OCI-LY3 (cell line): ENCODE measurements at regions not wholly inside any gene's neighbourhood (a gene's known extent, or its start where the extent isn't known, plus 50 kb on each side); places are given as distances from the start of the nearest gene placed in this dataset.
A peak's percentile ranks its signal among the peaks of the same experiment; 100 is the strongest.

Experiments
- H2AFZ ChIP-seq: fragments of 200-600, 300-600 bp; shearing (Covaris generic); 2 replicates; pipeline ENCODE4 v1.6.0; 2014; ENCODE audit warnings: antibody characterized with exemption, low read depth, low read length
- H3K27ac ChIP-seq: fragments of 200-600, 300-600 bp; sonication (generic); 2 replicates; pipeline ENCODE4 v1.5.1; 2014; ENCODE audit warnings: mild to moderate bottlenecking, low read length, moderate library complexity, mixed read lengths
- H3K27me3 ChIP-seq: fragments of 200-600, 300-600 bp; sonication (generic); 2 replicates; pipeline ENCODE4 v1.6.1; 2014; ENCODE audit warnings: low read depth, low read length, mixed read lengths
- H3K36me3 ChIP-seq: fragments of 200-600, 300-600 bp; sonication (generic); replicated peaks from 2 replicates; pipeline ENCODE3; 2014; ENCODE audit warnings: low read depth, low read length, mixed read lengths
- H3K4me1 ChIP-seq: fragments of 300-600, 200-600 bp; sonication (generic); 2 replicates; pipeline ENCODE4 v1.6.1; 2014; ENCODE audit warnings: low read length, mixed read lengths
- H3K4me2 ChIP-seq: fragments of 200-600, 300-600 bp; sonication (generic); 2 replicates; pipeline ENCODE4 v1.6.1; 2014; ENCODE audit warnings: low read length, mixed read lengths
- H3K4me3 ChIP-seq: fragments of 300-600, 200-600 bp; sonication (generic); 2 replicates; pipeline ENCODE4 v1.5.1; 2014; ENCODE audit warnings: antibody characterized with exemption, mild to moderate bottlenecking, low read length, moderate library complexity
- H3K79me2 ChIP-seq: fragments of 300-600, 200-600 bp; shearing (Covaris generic); 2 replicates; pipeline ENCODE4 v1.6.1; 2014; ENCODE audit warnings: mild to moderate bottlenecking, low read length, mixed read lengths
- H3K9ac ChIP-seq: fragments of 300-600, 200-600 bp; shearing (Covaris generic); 2 replicates; pipeline ENCODE4 v1.6.0; 2014; ENCODE audit warnings: mild to moderate bottlenecking, low read length, moderate library complexity
- H3K9me3 ChIP-seq: fragments of 200-600, 300-600 bp; shearing (Covaris generic); 2 replicates; pipeline ENCODE4 v1.6.1; 2014; ENCODE audit warnings: low read length, mixed read lengths; ENCODE audit not compliant: insufficient read depth
- H4K20me1 ChIP-seq: fragments of 200-600, 300-600 bp; sonication (generic); 2 replicates; pipeline ENCODE4 v1.6.1; 2016; ENCODE audit warnings: low read length, mixed read lengths; ENCODE audit not compliant: insufficient read depth
- CTCF ChIP-seq: fragments of 200-600, 300-600 bp; sonication (generic); IDR thresholded peaks from 2 replicates; pipeline ENCODE4 v1.5.1; 2014; ENCODE audit warnings: antibody characterized with exemption, low read length, low read depth
- EZH2phosphoT487 ChIP-seq: fragments of 200-600 bp; shearing (Covaris generic); IDR thresholded peaks from 2 replicates; pipeline ENCODE4 v1.6.1; 2018; ENCODE audit warnings: antibody characterized with exemption, mixed run types, low read depth

GRCh38 chr1:116279715-116280114, 93.3 kb upstream of the ATP1A1 start:
- Histone ChIP-seq H3K27ac (no peak overlapping the region), H3K79me2 (no peaks in the 10 kb centered on the region)

GRCh38 chr1:116284819-116285390, 88.1 kb upstream of the ATP1A1 start:
- no peak overlapping the region for H3K27ac ChIP-seq
- no peak overlapping the region for H3K4me3 ChIP-seq
- H3K4me1 ChIP-seq: peaks cover 16% of the 10 kb centered on the region
- no peaks in the 10 kb centered on the region for H4K20me1 ChIP-seq
- no peak overlapping the region for H2AFZ ChIP-seq
- H3K4me2 ChIP-seq: no peak overlapping the region
- H3K9ac ChIP-seq: no peak overlapping the region
- H3K9me3 ChIP-seq: no peaks in the 10 kb centered on the region
- 0 out of 2 replicates have a peak, but pooled peaks cover 2% of the 10 kb centered on the region for H3K27me3 ChIP-seq
- TF ChIP-seq EZH2phosphoT487 (no peak), CTCF (no peak)
- H3K36me3 ChIP-seq: no peaks in the 10 kb centered on the region
- no peaks in the 10 kb centered on the region for H3K79me2 ChIP-seq

More at GRCh38 chr1:116279715-116280114, 93.3 kb upstream of the ATP1A1 start:
- H3K9ac ChIP-seq: no peak overlapping the region
- H3K27me3 ChIP-seq: no peaks in the 10 kb centered on the region
- H3K4me3 ChIP-seq: no peak overlapping the region
- no peaks in the 10 kb centered on the region for H4K20me1 ChIP-seq
- TF ChIP-seq EZH2phosphoT487 (no peak), CTCF (no peak)
- no peaks in the 10 kb centered on the region for H3K36me3 ChIP-seq
- no peaks in the 10 kb centered on the region for H3K4me1 ChIP-seq
- no peak overlapping the region for H3K4me2 ChIP-seq
- no peak overlapping the region for H2AFZ ChIP-seq
- no peaks in the 10 kb centered on the region for H3K9me3 ChIP-seq

- Histone ChIP-seq H4K20me1 (no peaks in the 10 kb centered on the region), H3K4me2 (no peak overlapping the region), H3K27ac (no peak overlapping the region), H3K79me2 (no peaks in the 10 kb centered on the region), H3K36me3 (no peaks in the 10 kb centered on the region), H3K4me3 (no peak overlapping the region), H2AFZ (no peak overlapping the region), H3K27me3 (0 out of 2 replicates have a peak, but pooled peaks cover 8% of the 10 kb centered on the region), H3K4me1 (peaks cover 16% of the 10 kb centered on the region), H3K9ac (no peak overlapping the region), H3K9me3 (no peaks in the 10 kb centered on the region)
- TF ChIP-seq EZH2phosphoT487 (no peak), CTCF (no peak)
Measured at GRCh38 chr1:116286541-116286971, 86.5 kb upstream of the ATP1A1 start.

GRCh38 chr1:116287341-116288200, 85.5 kb upstream of the ATP1A1 start:
- no peak overlapping the region for H3K27ac ChIP-seq
- no peak overlapping the region for H3K4me3 ChIP-seq
- peak overlapping the region; percentile 67 for H3K4me2 ChIP-seq
- no peak overlapping the region for H2AFZ ChIP-seq
- no peaks in the 10 kb centered on the region for H4K20me1 ChIP-seq
- H3K9ac ChIP-seq: no peak overlapping the region
- 0 out of 2 replicates have a peak, but pooled peaks cover 8% of the 10 kb centered on the region for H3K27me3 ChIP-seq
- H3K36me3 ChIP-seq: no peaks in the 10 kb centered on the region
- peaks cover 16% of the 10 kb centered on the region for H3K4me1 ChIP-seq
- no peaks in the 10 kb centered on the region for H3K9me3 ChIP-seq
- no peaks in the 10 kb centered on the region for H3K79me2 ChIP-seq
- TF ChIP-seq CTCF: no peak
- no peak for TF ChIP-seq EZH2phosphoT487
